Trophoblast cell (in vitro differentiated cells and primary cell): ENCODE measurements at regions not wholly inside any gene's neighbourhood (a gene's known extent, or its start where the extent isn't known, plus 50 kb on each side); places are given as distances from the start of the nearest gene placed in this dataset.
"Not testable (repeated sequence)": the region's sequence is repeated elsewhere in the genome, so short reads cannot be mapped to it uniquely, and the experiment has no call there.

Experiments used
- DNase-seq, 2 donors: peaks; one replicate each; pipeline ENCODE4 v3.0.0-alpha.2; 2016
- H2AFZ ChIP-seq: 2 replicates; pipeline ENCODE4 v1.6.1; 2013; ENCODE audit warnings: low read length, moderate library complexity, mild to moderate bottlenecking; ENCODE audit not compliant: insufficient read depth, poor library complexity
- H2AK5ac ChIP-seq: 2 replicates; pipeline ENCODE4 v1.6.1; 2013; ENCODE audit warnings: mild to moderate bottlenecking, low read length
- H2BK120ac ChIP-seq: 2 replicates; pipeline ENCODE4 v1.6.1; 2013; ENCODE audit warnings: low read length, mild to moderate bottlenecking, moderate library complexity; ENCODE audit not compliant: insufficient read depth, poor library complexity
- H2BK12ac ChIP-seq: 2 replicates; pipeline ENCODE4 v1.6.1; 2013; ENCODE audit warnings: mild to moderate bottlenecking, low read length, moderate library complexity
- H2BK5ac ChIP-seq: 2 replicates; pipeline ENCODE4 v1.6.1; 2013; ENCODE audit warnings: low read length, low read depth, moderate library complexity, mild to moderate bottlenecking; ENCODE audit not compliant: poor library complexity
- H3K14ac ChIP-seq: 2 replicates; pipeline ENCODE4 v1.6.1; 2013; ENCODE audit warnings: mild to moderate bottlenecking, low read length
- H3K18ac ChIP-seq: 2 replicates; pipeline ENCODE4 v1.6.1; 2013; ENCODE audit warnings: mild to moderate bottlenecking, low read length
- H3K23ac ChIP-seq: 2 replicates; pipeline ENCODE4 v1.6.1; 2013; ENCODE audit warnings: low read length
- H3K27ac ChIP-seq: 2 replicates; pipeline ENCODE4 v1.5.1; 2013; ENCODE audit warnings: low read depth, mild to moderate bottlenecking, inconsistent platforms, low read length, moderate library complexity
- H3K27me3 ChIP-seq: 2 replicates; pipeline ENCODE4 v1.6.1; 2013; ENCODE audit warnings: inconsistent platforms, mild to moderate bottlenecking, low read length, moderate library complexity; ENCODE audit not compliant: insufficient read depth
- H3K36me3 ChIP-seq, 2 experiments: 1 replicate in 1 of 2; 2 replicates in 1 of 2; pipeline ENCODE4 v1.6.1; 2013; ENCODE audit warnings: low read length in 2 of 2, mild to moderate bottlenecking in 2 of 2, moderate library complexity in 1 of 2; ENCODE audit not compliant: insufficient read depth in 2 of 2, control insufficient read depth in 1 of 2
- H3K4ac ChIP-seq: 2 replicates; pipeline ENCODE4 v1.6.1; 2013; ENCODE audit warnings: low read depth, mild to moderate bottlenecking, low read length, moderate library complexity
- H3K4me1 ChIP-seq, 2 experiments: 1 replicate in 1 of 2; 2 replicates in 1 of 2; pipeline ENCODE4 v1.6.1; 2013; ENCODE audit warnings: low read length in 2 of 2, mild to moderate bottlenecking in 2 of 2, moderate library complexity in 1 of 2; ENCODE audit not compliant: insufficient read depth in 2 of 2, control insufficient read depth in 1 of 2
- H3K4me2 ChIP-seq: 2 replicates; pipeline ENCODE4 v1.6.1; 2013; ENCODE audit warnings: inconsistent platforms, mild to moderate bottlenecking, low read length, moderate library complexity
- H3K4me3 ChIP-seq: 2 replicates; pipeline ENCODE4 v1.5.1; 2013; ENCODE audit warnings: mild to moderate bottlenecking, low read depth, low read length, inconsistent platforms
- H3K79me1 ChIP-seq: one replicate; pipeline ENCODE4 v1.6.1; 2013; ENCODE audit warnings: low read length
- H3K79me2 ChIP-seq: 2 replicates; pipeline ENCODE4 v1.6.1; 2013; ENCODE audit warnings: low read length, mild to moderate bottlenecking; ENCODE audit not compliant: control insufficient read depth, insufficient read depth, poor library complexity
- H3K9ac ChIP-seq: 2 replicates; pipeline ENCODE4 v1.6.1; 2013; ENCODE audit warnings: mild to moderate bottlenecking, low read length
- H3K9me3 ChIP-seq: 2 replicates; pipeline ENCODE4 v1.6.1; 2013; ENCODE audit warnings: low read depth, mild to moderate bottlenecking, control low read depth, inconsistent platforms, low read length; ENCODE audit not compliant: insufficient read depth
- H4K12ac ChIP-seq: 2 replicates; pipeline ENCODE4 v1.6.1; 2013; ENCODE audit warnings: low read depth, mild to moderate bottlenecking, low read length, moderate library complexity
- H4K8ac ChIP-seq: 2 replicates; pipeline ENCODE4 v1.6.1; 2013; ENCODE audit warnings: low read depth, mild to moderate bottlenecking, low read length, moderate library complexity
- H4K91ac ChIP-seq: one replicate; pipeline ENCODE4 v1.6.1; 2013; ENCODE audit warnings: low read depth, mild to moderate bottlenecking, low read length, moderate library complexity
- WGBS: extraction: QIAGEN DNeasy Blood & Tissue Kit; methylation state at CpG from one replicate; pipeline ENCODE4 v1.1.7; 2013; ENCODE audit warnings: missing lambda C conversion rate; ENCODE audit not compliant: insufficient read length, insufficient coverage; ENCODE audit errors: extremely low coverage; 5-methylcytosine and 5-hydroxymethylcytosine counted together

DNA sequence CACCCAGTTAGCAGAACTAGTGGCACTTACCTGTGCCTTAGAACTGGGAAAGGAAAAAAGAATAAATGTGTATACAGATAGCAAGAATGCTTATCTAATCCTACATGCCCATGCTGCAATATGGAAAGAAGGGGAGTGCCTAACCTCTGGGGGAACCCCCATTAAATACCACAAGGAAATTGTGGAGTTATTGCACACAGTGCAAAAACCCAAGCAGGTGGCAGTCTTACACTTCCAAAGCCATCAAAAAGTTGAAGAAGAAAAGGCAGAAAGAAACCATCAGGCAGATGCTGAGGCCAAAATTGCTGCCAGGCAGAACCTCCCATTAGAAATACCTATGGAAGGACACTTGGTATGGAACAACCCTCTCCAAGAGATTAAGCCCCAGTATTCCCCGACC lies 246.1 kb upstream of the BTG1 start:
- H3K4me1 ChIP-seq, H3K23ac ChIP-seq, H3K9me3 ChIP-seq, H3K4ac ChIP-seq, DNase-seq, H2BK5ac ChIP-seq, H2BK12ac ChIP-seq, H3K79me2 ChIP-seq, H2BK120ac ChIP-seq, H4K91ac ChIP-seq, H4K12ac ChIP-seq, H3K9ac ChIP-seq, H3K4me3 ChIP-seq, H3K36me3 ChIP-seq, H3K79me1 ChIP-seq, H3K14ac ChIP-seq, H3K27ac ChIP-seq, H3K18ac ChIP-seq, H2AFZ ChIP-seq, H3K27me3 ChIP-seq, H4K8ac ChIP-seq, H3K4me2 ChIP-seq, H2AK5ac ChIP-seq: not testable (repeated sequence)
- WGBS = no CpG with 5 or more reads among the region's 1 CpG

DNA sequence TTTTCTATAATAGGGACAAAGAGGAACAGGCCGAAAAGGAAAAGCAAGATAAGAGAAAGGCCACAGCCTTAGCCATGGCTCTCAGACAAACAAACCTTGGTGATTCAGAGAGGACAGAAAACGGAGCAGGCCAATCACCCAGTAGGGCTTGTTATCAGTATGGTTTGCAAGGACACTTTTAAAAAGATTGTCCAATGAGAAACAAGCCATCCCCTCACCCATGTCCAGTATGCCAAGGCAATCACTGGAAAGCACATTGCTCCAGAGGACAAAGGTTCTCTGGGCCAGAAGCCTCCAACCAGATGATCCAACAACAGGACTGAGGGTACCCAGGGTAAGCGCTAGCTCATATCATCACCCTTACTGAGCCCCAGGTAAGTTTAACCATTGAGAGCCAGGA lies 243.8 kb upstream of the BTG1 start:
- H2BK120ac ChIP-seq = no peak overlapping the region
- DNase-seq = no peak
- H3K4me1 ChIP-seq = no peaks in the 10 kb centered on the region
- H3K36me3 ChIP-seq = peaks cover 0 to 2% of the 10 kb centered on the region in 2 experiments
- H2AFZ ChIP-seq = no peak overlapping the region
- no peak overlapping the region for H3K18ac ChIP-seq
- no peak overlapping the region for H3K23ac ChIP-seq
- H3K27ac ChIP-seq = no peak overlapping the region
- H4K91ac ChIP-seq = no peak overlapping the region
- H4K12ac ChIP-seq = no peak overlapping the region
- H2AK5ac ChIP-seq = no peak overlapping the region
- no peak overlapping the region for H3K4me3 ChIP-seq
- H3K9ac ChIP-seq = no peak overlapping the region
- H4K8ac ChIP-seq = no peak overlapping the region
- H3K14ac ChIP-seq = no peak overlapping the region
- H2BK5ac ChIP-seq = no peak overlapping the region
- WGBS = no CpG with 5 or more reads among the region's 3 CpGs
- H3K79me1 ChIP-seq = no peaks in the 10 kb centered on the region
- H3K27me3 ChIP-seq = no peaks in the 10 kb centered on the region
- no peak overlapping the region for H2BK12ac ChIP-seq
- H3K9me3 ChIP-seq = peaks cover 3% of the 10 kb centered on the region
- no peak overlapping the region for H3K4ac ChIP-seq
- H3K4me2 ChIP-seq = no peak overlapping the region
- no peaks in the 10 kb centered on the region for H3K79me2 ChIP-seq

DNA sequence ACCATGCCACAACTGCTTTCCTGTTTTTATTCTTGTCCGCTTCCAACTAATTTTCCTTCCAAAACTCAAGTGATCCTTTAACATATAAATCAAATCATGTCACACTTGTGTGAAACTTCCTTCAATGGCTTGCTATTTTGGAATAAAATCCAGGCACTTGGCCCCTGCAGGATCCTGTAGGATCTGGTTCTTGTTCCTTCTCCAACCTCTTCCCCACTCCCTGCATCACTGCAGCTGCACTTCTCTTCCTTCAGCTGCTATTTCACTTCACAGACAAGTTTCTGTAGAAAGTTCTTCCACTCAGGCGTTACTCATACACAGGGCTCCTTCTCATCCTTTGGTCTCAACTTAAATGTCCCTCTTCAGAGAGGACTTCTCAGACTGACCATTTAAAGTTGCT lies 239.7 kb upstream of the BTG1 start:
- H3K23ac ChIP-seq = no peak overlapping the region
- WGBS = no CpG with 5 or more reads among the region's 2 CpGs
- no peak overlapping the region for H4K91ac ChIP-seq

DNA sequence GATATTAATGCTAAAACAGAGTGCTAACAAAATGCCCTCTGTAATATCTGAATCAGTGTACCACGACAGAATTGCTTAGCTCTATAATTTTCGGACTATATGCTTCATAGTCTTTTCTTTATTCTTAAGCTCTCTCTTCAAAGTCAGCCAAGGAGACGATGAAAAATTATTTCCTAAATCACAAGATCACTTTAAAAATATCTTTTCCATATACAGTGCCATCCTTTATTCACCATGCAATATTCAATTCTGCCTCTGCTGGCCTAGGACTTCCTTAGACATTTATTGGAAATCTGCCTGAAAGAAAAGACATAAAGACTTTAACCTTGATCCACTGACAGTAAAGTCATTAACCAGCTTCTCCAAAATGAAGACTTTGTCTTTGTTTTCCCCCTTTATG lies 238.9 kb upstream of the BTG1 start:
- WGBS = no CpG with 5 or more reads among the region's 3 CpGs
- H2BK12ac ChIP-seq = no peak overlapping the region
- no peak for DNase-seq
- no peak overlapping the region for H4K12ac ChIP-seq
- H3K23ac ChIP-seq = no peak overlapping the region
- H3K79me2 ChIP-seq = no peaks in the 10 kb centered on the region
- H2AK5ac ChIP-seq = no peak overlapping the region
- no peaks in the 10 kb centered on the region for H3K36me3 ChIP-seq
- no peak overlapping the region for H3K14ac ChIP-seq
- no peak overlapping the region for H2AFZ ChIP-seq
- H3K4me2 ChIP-seq = no peak overlapping the region
- H3K27ac ChIP-seq = no peak overlapping the region
- no peak overlapping the region for H3K9ac ChIP-seq
- no peak overlapping the region for H3K4ac ChIP-seq
- H2BK5ac ChIP-seq = no peak overlapping the region
- H3K18ac ChIP-seq = no peak overlapping the region
- no peaks in the 10 kb centered on the region for H3K9me3 ChIP-seq
- H3K27me3 ChIP-seq = no peaks in the 10 kb centered on the region
- no peak overlapping the region for H3K4me3 ChIP-seq
- no peak overlapping the region for H4K91ac ChIP-seq
- H3K4me1 ChIP-seq = no peaks in the 10 kb centered on the region
- H4K8ac ChIP-seq = no peak overlapping the region
- no peaks in the 10 kb centered on the region for H3K79me1 ChIP-seq
- no peak overlapping the region for H2BK120ac ChIP-seq

More for the DNA sequence above, 239.7 kb upstream of the BTG1 start:
- Histone ChIP-seq H3K4me3 (no peak overlapping the region), H3K4ac (no peak overlapping the region), H3K27me3 (no peaks in the 10 kb centered on the region), H3K79me1 (no peaks in the 10 kb centered on the region), H2AK5ac (no peak overlapping the region), H3K36me3 (no peaks in the 10 kb centered on the region), H3K4me1 (no peaks in the 10 kb centered on the region), H3K14ac (no peak overlapping the region), H3K4me2 (no peak overlapping the region), H4K12ac (no peak overlapping the region), H2BK5ac (no peak overlapping the region), H4K8ac (no peak overlapping the region), H2BK120ac (no peak overlapping the region), H2AFZ (no peak overlapping the region), H3K9ac (no peak overlapping the region), H3K79me2 (no peaks in the 10 kb centered on the region), H3K18ac (no peak overlapping the region), H3K9me3 (no peaks in the 10 kb centered on the region), H3K27ac (no peak overlapping the region), H2BK12ac (no peak overlapping the region)
- no peak for DNase-seq
